ENCODE measurements at regions not wholly inside any gene's neighbourhood (a gene's known extent, or its start where the extent isn't known, plus 50 kb on each side); places are given as distances from the start of the nearest gene placed in this dataset.

GRCh38 chr1:94318505-94319030 is 81.2 kb upstream of the ARHGAP29 start:
- TF ChIP-seq CTCF (IDR thresholded peaks at IDR 0.05) = no peak
- no peak for TF ChIP-seq EP300 (IDR thresholded peaks at IDR 0.05)
- TF ChIP-seq POLR2A (IDR thresholded peaks at IDR 0.05) = no peak
- no peak for TF ChIP-seq POLR2AphosphoS5 (IDR thresholded peaks at IDR 0.05)

Measured in upper lobe of left lung (tissue), 4 donors.